GM23338 (cell line): ENCODE measurements at regions not wholly inside any gene's neighbourhood (a gene's known extent, or its start where the extent isn't known, plus 50 kb on each side); places are given as distances from the start of the nearest gene placed in this dataset.

Experiments used
- ATAC-seq: fragments of 200-7000 bp; cut with Tn5 transposase; 3 replicates; pipeline ENCODE4 v1.9.1; 2020
- DNase-seq: peaks from one replicate; pipeline ENCODE4 v3.0.0-alpha.2; 2015; ENCODE audit warnings: low spot score
- H2AFZ ChIP-seq: fragments of 200-600 bp; sonication (generic); 2 replicates; pipeline ENCODE4 v1.8.0; 2016; ENCODE audit warnings: antibody characterized with exemption, mild to moderate bottlenecking, moderate library complexity
- H3F3A ChIP-seq: fragments of 200-600 bp; sonication (generic); replicated peaks from 2 replicates; pipeline ENCODE4 v1.8.0; 2017; ENCODE audit warnings: antibody characterized with exemption, mixed run types, low read depth
- H3K27ac ChIP-seq: fragments of 200-600 bp; sonication (generic); 2 replicates; pipeline ENCODE4 v1.6.1; 2016; ENCODE audit warnings: low read depth
- H3K27me3 ChIP-seq: fragments of 200-600 bp; sonication (generic); 2 replicates; pipeline ENCODE4 v1.8.0; 2016; ENCODE audit warnings: mild to moderate bottlenecking, mixed run types, moderate library complexity; ENCODE audit not compliant: insufficient read depth
- H3K36me3 ChIP-seq: fragments of 200-600 bp; sonication (generic); 2 replicates; pipeline ENCODE4 v1.8.0; 2016; ENCODE audit warnings: mild to moderate bottlenecking; ENCODE audit not compliant: insufficient read depth
- H3K4me1 ChIP-seq: fragments of 200-600 bp; sonication (generic); 2 replicates; pipeline ENCODE4 v1.8.0; 2016; ENCODE audit warnings: mild to moderate bottlenecking, moderate library complexity; ENCODE audit not compliant: insufficient read depth
- H3K4me2 ChIP-seq: fragments of 200-600 bp; sonication (generic); 2 replicates; pipeline ENCODE4 v1.7.1; 2017; ENCODE audit warnings: mixed run types
- H3K4me3 ChIP-seq: fragments of 200-600 bp; sonication (generic); 2 replicates; pipeline ENCODE4 v1.6.1; 2016; ENCODE audit warnings: mixed run types
- H3K79me2 ChIP-seq: fragments of 200-600 bp; sonication (generic); replicated peaks from 2 replicates; pipeline ENCODE4 v1.8.0; 2017; ENCODE audit warnings: mild to moderate bottlenecking; ENCODE audit not compliant: insufficient read depth
- H3K9me2 ChIP-seq: fragments of 200-600 bp; sonication (generic); 2 replicates; pipeline ENCODE4 v1.8.0; 2017; ENCODE audit not compliant: insufficient read depth
- H4K20me1 ChIP-seq: fragments of 200-600 bp; sonication (generic); replicated peaks from 2 replicates; pipeline ENCODE4 v1.8.0; 2017; ENCODE audit warnings: mild to moderate bottlenecking; ENCODE audit not compliant: insufficient read depth
- H3K27ac Mint-ChIP-seq: 2 replicates; pipeline ENCODE4 v1.8.0; 2020; ENCODE audit warnings: inconsistent platforms, mild to moderate bottlenecking, moderate library complexity, mixed read lengths
- H3K27me3 Mint-ChIP-seq: 3 replicates; pipeline ENCODE4 v1.8.0; 2022; ENCODE audit warnings: low read depth, mild to moderate bottlenecking, moderate library complexity, mixed read lengths, inconsistent platforms; ENCODE audit not compliant: insufficient read depth, poor library complexity
- H3K36me3 Mint-ChIP-seq: 3 replicates; pipeline ENCODE4 v1.8.0; 2021; ENCODE audit warnings: low read depth, mild to moderate bottlenecking, inconsistent platforms, moderate library complexity, mixed read lengths
- H3K4me1 Mint-ChIP-seq: 3 replicates; pipeline ENCODE4 v1.8.0; 2020; ENCODE audit warnings: mild to moderate bottlenecking, inconsistent platforms, mixed read lengths
- H3K4me3 Mint-ChIP-seq: 3 replicates; pipeline ENCODE4 v1.8.0; 2021; ENCODE audit warnings: moderate library complexity, mild to moderate bottlenecking, inconsistent platforms, mixed read lengths
- H3K9me3 Mint-ChIP-seq: 3 replicates; pipeline ENCODE4 v1.8.0; 2020; ENCODE audit warnings: moderate library complexity, mild to moderate bottlenecking, inconsistent platforms, mixed read lengths
- CREB1 ChIP-seq: fragments of 250-450 bp; sonication (Bioruptor Pico); IDR thresholded peaks from 2 replicates; pipeline ENCODE4 v1.5.0; 2020; ENCODE audit warnings: low read depth, mild to moderate bottlenecking, moderate library complexity
- CTCF ChIP-seq, 2 experiments: fragments of 200-600 bp in 1 of 2; sonication (generic) in 1 of 2; conservative IDR thresholded peaks; 2 replicates each; pipeline versions ENCODE4 v1.5.1 to v1.6.1; 2016 to 2017; ENCODE audit warnings: antibody characterized with exemption in 2 of 2, low read depth in 2 of 2, mild to moderate bottlenecking in 2 of 2, moderate library complexity in 1 of 2
- ETS1 ChIP-seq: IDR thresholded peaks from 2 replicates; pipeline ENCODE4 v1.6.1; 2016; ENCODE audit warnings: antibody characterized with exemption
- EZH2 ChIP-seq: fragments of 200-600 bp; sonication (generic); IDR thresholded peaks from one replicate; pipeline ENCODE4 v1.8.0; 2017; ENCODE audit warnings: antibody characterized with exemption, mild to moderate bottlenecking, low read depth; ENCODE audit not compliant: unreplicated experiment
- EZH2phosphoT487 ChIP-seq: fragments of 200-600 bp; sonication (generic); IDR thresholded peaks from one replicate; pipeline ENCODE4 v1.8.1; 2018; ENCODE audit warnings: antibody characterized with exemption; ENCODE audit not compliant: unreplicated experiment
- JUNB ChIP-seq: IDR thresholded peaks from one replicate; pipeline ENCODE4 v1.6.1; 2016; ENCODE audit warnings: antibody characterized with exemption; ENCODE audit not compliant: unreplicated experiment
- NANOG ChIP-seq: IDR thresholded peaks from 2 replicates; pipeline ENCODE4 v1.6.1; 2016; ENCODE audit warnings: antibody characterized with exemption, borderline replicate concordance
- POLR2AphosphoS5 ChIP-seq: IDR thresholded peaks from 2 replicates; pipeline ENCODE4 v1.6.1; 2016; ENCODE audit warnings: antibody characterized with exemption, low read depth
- REST ChIP-seq: IDR thresholded peaks from one replicate; pipeline ENCODE4 v1.6.1; 2018; ENCODE audit warnings: antibody characterized with exemption; ENCODE audit not compliant: unreplicated experiment
- STAT1 ChIP-seq: IDR thresholded peaks from one replicate; pipeline ENCODE4 v1.6.1; 2016; ENCODE audit warnings: antibody characterized with exemption; ENCODE audit not compliant: unreplicated experiment
- ZNF114 ChIP-seq: fragments of 250-450 bp; sonication (Bioruptor Pico); IDR thresholded peaks from 2 replicates; pipeline ENCODE4 v1.5.0; 2020; ENCODE audit warnings: mild to moderate bottlenecking, moderate library complexity
- ZNF331 ChIP-seq: fragments of 250-450 bp; sonication (Bioruptor Pico); IDR thresholded peaks from 2 replicates; pipeline ENCODE4 v1.5.0; 2020; ENCODE audit warnings: low read depth, mild to moderate bottlenecking, moderate library complexity

GRCh38 chr15:62639906-62640605 lies 402.5 kb upstream of the TPM1 start:
- H3K36me3 ChIP-seq = no peaks in the 10 kb centered on the region
- peaks cover 10% of the 10 kb centered on the region for H3K27me3 Mint-ChIP-seq

GRCh38 chr15:62641825-62642224 lies 400.7 kb upstream of the TPM1 start:
- H2AFZ ChIP-seq = no peak overlapping the region
- no peaks in the 10 kb centered on the region for H3K27me3 ChIP-seq
- Mint-ChIP-seq H3K27me3 (peaks cover 10% of the 10 kb centered on the region), H3K9me3 (no peaks in the 10 kb centered on the region), H3K4me1 (peaks cover 16% of the 10 kb centered on the region), H3K27ac (no peak overlapping the region), H3K4me3 (no peak overlapping the region), H3K36me3 (no peaks in the 10 kb centered on the region)
- H3K4me2 ChIP-seq = no peak overlapping the region
- H3K36me3 ChIP-seq = no peaks in the 10 kb centered on the region
- no peak overlapping the region for H3K4me3 ChIP-seq
- no peaks in the 10 kb centered on the region for H3F3A ChIP-seq
- ATAC-seq = no peak
- H4K20me1 ChIP-seq = no peaks in the 10 kb centered on the region
- H3K4me1 ChIP-seq = peaks cover 4% of the 10 kb centered on the region
- 0 out of 2 replicates have a peak, but pooled peaks cover 3% of the 10 kb centered on the region for H3K79me2 ChIP-seq
- H3K9me2 ChIP-seq = peaks cover 3% of the 10 kb centered on the region; the same call in 1 of the 2 replicates
- H3K27ac ChIP-seq = no peak overlapping the region
- no peak for DNase-seq
- no peak for TF ChIP-seq CTCF (conservative IDR thresholded peaks at IDR 0.05; ENCODE audit: low read depth in 2 of 2)
- TF ChIP-seq ZNF331 (CRISPR knock-in tag) = no peak
- no peak for TF ChIP-seq EZH2phosphoT487
- TF ChIP-seq JUNB = no peak
- no peak for TF ChIP-seq ETS1
- no peak for TF ChIP-seq REST
- no peak for TF ChIP-seq EZH2
- TF ChIP-seq STAT1 = no peak
- TF ChIP-seq POLR2AphosphoS5 = no peak
- TF ChIP-seq ZNF114 (CRISPR knock-in tag) = no peak
- no peak for TF ChIP-seq CREB1 (CRISPR knock-in tag)
- TF ChIP-seq NANOG = no peak

More at GRCh38 chr15:62639906-62640605, 402.5 kb upstream of the TPM1 start:
- H3K4me3 ChIP-seq = no peak overlapping the region
- H3K4me2 ChIP-seq = no peak overlapping the region
- no peaks in the 10 kb centered on the region for H3K27me3 ChIP-seq
- H3K4me3 Mint-ChIP-seq = no peak overlapping the region
- ATAC-seq (no peak), DNase-seq (no peak)
- H3K36me3 Mint-ChIP-seq = no peaks in the 10 kb centered on the region
- H3K9me2 ChIP-seq = peaks cover 3% of the 10 kb centered on the region; the same call in 1 of the 2 replicates
- no peaks in the 10 kb centered on the region for H3K9me3 Mint-ChIP-seq
- H2AFZ ChIP-seq = no peak overlapping the region
- H3F3A ChIP-seq = no peaks in the 10 kb centered on the region
- TF ChIP-seq EZH2 = no peak
- TF ChIP-seq POLR2AphosphoS5 = no peak
- no peak for TF ChIP-seq EZH2phosphoT487
- no peak for TF ChIP-seq CREB1 (CRISPR knock-in tag)
- TF ChIP-seq CTCF (conservative IDR thresholded peaks at IDR 0.05; ENCODE audit: low read depth in 2 of 2) = no peak
- H3K4me1 Mint-ChIP-seq = peaks cover 23% of the 10 kb centered on the region
- 0 out of 2 replicates have a peak, but pooled peaks cover 3% of the 10 kb centered on the region for H3K79me2 ChIP-seq
- H4K20me1 ChIP-seq = no peaks in the 10 kb centered on the region
- no peak overlapping the region for H3K27ac ChIP-seq
- H3K27ac Mint-ChIP-seq = no peak overlapping the region
- peaks cover 13% of the 10 kb centered on the region for H3K4me1 ChIP-seq
